HG02610 (cell line): ENCODE measurements at regions not wholly inside any gene's neighbourhood (a gene's known extent, or its start where the extent isn't known, plus 50 kb on each side); places are given as distances from the start of the nearest gene placed in this dataset.

Experiments used
- ATAC-seq: cut with Tn5 transposase; IDR thresholded peaks from one replicate; pipeline ENCODE4 v1.9.1; 2021; ENCODE audit warnings: mild to moderate bottlenecking, moderate library complexity; ENCODE audit not compliant: unreplicated experiment

DNA sequence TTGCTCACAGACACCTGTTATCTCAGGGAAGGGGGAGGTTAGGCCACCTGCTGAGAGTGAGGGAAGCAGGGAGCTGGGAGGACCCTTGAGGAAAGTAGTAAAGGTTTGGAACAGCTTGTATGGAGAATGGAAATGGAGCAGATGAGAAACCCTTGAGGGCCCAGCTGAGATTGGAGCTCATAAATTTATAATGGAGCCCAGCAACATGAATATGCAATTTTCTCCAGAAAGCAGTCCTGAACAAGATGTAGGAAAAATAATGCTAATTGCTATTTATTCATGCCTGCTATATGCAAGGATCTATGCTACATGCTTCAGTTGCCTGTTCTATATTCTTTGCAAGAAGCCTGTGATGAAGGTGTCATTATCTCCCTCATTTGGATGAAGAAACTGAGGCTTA is 67.5 kb upstream of the LEF1 start:
- no peak for ATAC-seq

DNA sequence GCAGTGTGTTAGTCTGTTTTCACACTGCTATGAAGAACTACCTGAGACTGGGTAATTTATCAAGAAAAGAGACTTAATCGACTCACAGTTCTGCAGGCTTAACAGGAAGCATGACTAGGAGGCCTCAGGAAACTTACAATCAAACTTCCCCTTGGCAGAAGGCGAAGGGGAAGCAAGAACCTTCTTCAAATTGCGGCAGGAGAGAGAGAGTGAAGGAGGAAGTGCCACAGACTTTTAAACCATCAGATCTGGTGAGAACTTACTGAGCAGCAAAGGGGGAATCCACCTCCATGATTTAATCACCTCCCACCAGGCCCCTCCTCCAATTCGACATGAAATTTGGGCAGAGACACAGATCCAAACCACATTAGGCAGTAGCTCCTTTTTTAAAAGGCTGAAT is 59.2 kb upstream of the LEF1 start:
- ATAC-seq, result no peak

DNA sequence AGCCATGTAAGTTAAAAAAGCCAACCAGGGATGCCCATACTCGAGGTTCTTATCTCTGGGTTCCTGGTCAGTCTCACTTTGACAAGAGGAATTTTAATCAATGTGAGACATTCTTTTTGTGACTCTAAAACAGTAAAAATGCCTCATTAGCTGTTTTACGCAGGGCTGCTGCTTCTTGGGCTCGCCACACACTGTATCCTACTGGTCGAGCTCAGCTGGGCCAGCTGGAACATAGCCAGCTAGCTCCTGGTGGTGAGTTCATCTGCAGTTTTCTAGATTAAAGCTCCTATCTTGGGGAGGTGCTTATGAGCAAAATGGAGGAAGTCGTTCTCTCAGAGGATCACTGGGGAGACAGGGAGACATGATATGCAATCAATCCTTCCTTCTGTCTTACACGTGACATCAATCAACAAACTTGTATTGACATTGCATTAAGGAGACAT is 55.9 kb upstream of the LEF1 start:
- ATAC-seq, result no peak

DNA sequence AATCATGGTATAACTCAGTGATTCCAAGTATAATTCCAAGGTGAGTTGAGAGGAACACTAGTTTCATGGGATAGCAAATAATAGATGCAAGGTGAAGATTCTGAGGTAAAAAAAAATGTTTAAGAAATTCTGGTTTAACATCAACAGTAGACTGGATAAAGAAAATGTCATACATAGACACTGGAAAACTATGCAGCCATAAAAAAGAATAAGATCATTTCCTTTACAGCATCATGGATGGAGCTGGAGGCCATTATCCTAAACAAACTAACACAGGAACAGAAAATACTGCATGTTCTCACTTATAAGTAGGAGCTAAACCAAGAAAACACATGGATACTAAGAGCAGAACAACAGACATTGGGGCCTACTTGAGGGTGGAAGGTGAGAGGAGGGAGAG is 54.6 kb upstream of the LEF1 start:
- no peak for ATAC-seq

DNA sequence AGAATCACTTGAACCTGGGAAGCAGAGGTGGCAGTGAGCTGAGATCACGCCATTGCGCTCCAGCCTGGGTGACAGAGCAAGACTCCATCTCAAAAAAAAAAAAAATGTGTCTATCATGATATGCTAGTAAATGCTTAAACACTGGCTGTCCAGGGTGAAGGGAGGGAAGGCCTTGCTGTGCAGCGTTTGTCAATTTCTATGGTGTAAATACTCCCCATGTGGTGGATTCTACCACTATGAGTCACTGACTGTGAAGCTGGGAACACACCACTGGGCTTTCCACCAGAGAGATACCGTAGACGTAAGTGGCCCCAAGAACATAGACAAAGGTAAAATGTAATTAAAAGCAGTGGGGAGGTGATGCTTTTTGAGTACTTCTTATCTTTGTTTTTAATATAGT is 51.3 kb upstream of the LEF1 start:
- no peak for ATAC-seq
